ENCODE measurements at regions not wholly inside any gene's neighbourhood (a gene's known extent, or its start where the extent isn't known, plus 50 kb on each side); places are given as distances from the start of the nearest gene placed in this dataset.

DNA sequence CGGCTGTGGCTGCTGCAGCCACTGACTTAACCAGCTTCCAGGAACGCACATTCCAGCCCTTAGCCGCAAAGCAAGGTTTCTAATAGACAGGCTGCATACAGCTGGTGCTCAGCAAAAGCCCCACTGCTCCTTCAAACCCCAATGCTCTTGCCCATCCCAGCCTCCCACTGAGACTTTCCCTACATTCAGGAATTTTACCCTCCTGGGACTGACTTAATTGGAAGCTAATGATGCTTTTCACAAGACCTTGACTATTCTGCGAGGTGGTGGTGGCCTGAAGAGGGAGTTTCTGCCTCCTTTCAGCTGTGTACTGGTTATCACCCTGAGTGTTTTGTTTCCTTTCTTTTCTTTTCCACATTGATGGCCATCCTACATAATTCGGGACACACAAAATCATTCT is 164.9 kb upstream of the IRX1 start:
- Histone ChIP-seq H3K4me1 (no peaks in the 10 kb centered on the region), H3K27ac (no peak overlapping the region), H3K9me3 (peaks cover 0 to 2% (median 0%) of the 10 kb centered on the region in 4 donors), H3K27me3 (no peaks in the 10 kb centered on the region), H3K4me3 (no peak overlapping the region), H3K36me3 (no peaks in the 10 kb centered on the region)
- no peak for DNase-seq
- WGBS, 2 donors = 66 to 71% methylated on average over 5 of the region's 5 CpGs
- TF ChIP-seq POLR2AphosphoS5 (IDR thresholded peaks at IDR 0.05) = no peak
- no peak for TF ChIP-seq POLR2A (IDR thresholded peaks at IDR 0.05)
- no peak for TF ChIP-seq EP300 (IDR thresholded peaks at IDR 0.05)
- TF ChIP-seq CTCF (IDR thresholded peaks at IDR 0.05) = no peak
- ATAC-seq (ENCODE audit: low FRiP score in 2 of 2) = no peak

- no peaks in the 10 kb centered on the region for H3K4me1 ChIP-seq
- no peaks in the 10 kb centered on the region for H3K27me3 ChIP-seq
- no peaks in the 10 kb centered on the region for H3K9me3 ChIP-seq
- ATAC-seq (ENCODE audit: low FRiP score in 2 of 2) = no peak
- peak in 1 of 2 donors; percentile 41 for DNase-seq
- H3K36me3 ChIP-seq = no peaks in the 10 kb centered on the region
- no peak overlapping the region for H3K27ac ChIP-seq
- TF ChIP-seq POLR2A (IDR thresholded peaks at IDR 0.05) (no peak), CTCF (IDR thresholded peaks at IDR 0.05) (no peak), POLR2AphosphoS5 (IDR thresholded peaks at IDR 0.05) (no peak), EP300 (IDR thresholded peaks at IDR 0.05) (no peak)
- no peak overlapping the region for H3K4me3 ChIP-seq
- 48 to 74% methylated on average over 3 to 7 of the region's 7 CpGs for WGBS, 2 donors
Measured at GRCh38 chr5:3429962-3430361, 165.7 kb upstream of the IRX1 start.

DNA sequence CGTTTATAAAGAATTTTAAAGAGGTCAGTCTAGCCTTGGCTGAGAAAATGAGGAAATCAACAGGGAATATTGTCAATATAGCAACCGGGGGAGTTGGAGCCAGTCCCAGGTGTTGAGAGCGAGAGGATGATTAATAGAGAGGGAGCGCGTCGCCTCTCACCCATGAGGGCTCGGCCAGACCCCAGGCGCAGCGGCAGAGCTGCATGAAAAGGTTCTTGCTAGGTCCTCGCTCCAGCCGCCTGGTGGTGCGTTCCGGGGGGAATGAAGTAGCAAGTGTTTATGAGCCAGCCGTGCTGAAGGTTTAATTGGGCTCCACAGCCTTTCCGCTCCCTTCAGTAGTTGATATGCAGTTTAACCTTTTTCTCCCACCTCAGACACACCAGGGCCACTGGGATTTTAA is 167.3 kb upstream of the IRX1 start:
- H3K27ac ChIP-seq = no peak overlapping the region
- TF ChIP-seq CTCF (IDR thresholded peaks at IDR 0.05) (no peak), EP300 (IDR thresholded peaks at IDR 0.05) (no peak), POLR2AphosphoS5 (IDR thresholded peaks at IDR 0.05) (no peak), POLR2A (IDR thresholded peaks at IDR 0.05) (no peak)
- no peaks in the 10 kb centered on the region for H3K27me3 ChIP-seq
- 16 to 37% methylated on average over 15 of the region's 15 CpGs for WGBS, 2 donors
- DNase-seq (peak in 1 of 2 donors; percentile 42), ATAC-seq (ENCODE audit: low FRiP score in 2 of 2) (no peak)
- no peaks in the 10 kb centered on the region for H3K36me3 ChIP-seq
- H3K4me1 ChIP-seq = no peaks in the 10 kb centered on the region
- peaks cover 0 to 2% (median under 1%) of the 10 kb centered on the region in 4 donors for H3K9me3 ChIP-seq
- H3K4me3 ChIP-seq = no peak overlapping the region

DNA sequence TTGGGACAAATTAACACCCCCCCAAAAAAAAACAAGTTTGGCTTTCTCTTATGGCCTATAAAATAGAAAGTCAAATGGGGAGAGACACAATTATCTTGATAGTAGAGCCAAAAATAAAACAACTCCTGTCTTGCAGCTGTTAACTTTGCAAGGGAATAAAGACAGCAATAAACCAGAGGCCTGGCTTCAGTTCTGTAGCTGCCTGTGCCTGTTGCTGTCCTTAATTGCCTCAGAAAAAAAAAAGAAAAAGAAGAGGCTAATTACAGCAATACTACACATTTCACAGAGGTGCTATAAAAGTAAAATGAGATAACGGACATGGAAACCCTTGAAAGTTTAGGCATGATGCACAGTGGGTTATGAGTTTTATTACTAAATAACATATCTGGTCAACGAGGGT is 170.7 kb upstream of the IRX1 start:
- Histone ChIP-seq H3K27me3 (no peaks in the 10 kb centered on the region), H3K9me3 (peaks cover 0 to 5% (median 2%) of the 10 kb centered on the region in 4 donors), H3K4me3 (no peak overlapping the region), H3K36me3 (no peaks in the 10 kb centered on the region), H3K4me1 (no peaks in the 10 kb centered on the region), H3K27ac (no peak overlapping the region)
- TF ChIP-seq EP300 (IDR thresholded peaks at IDR 0.05) (no peak), CTCF (IDR thresholded peaks at IDR 0.05) (no peak), POLR2A (IDR thresholded peaks at IDR 0.05) (no peak), POLR2AphosphoS5 (IDR thresholded peaks at IDR 0.05) (no peak)
- WGBS, 2 donors = 65 to 67% methylated on average over 2 of the region's 2 CpGs
- DNase-seq = no peak
- no peak for ATAC-seq (ENCODE audit: low FRiP score in 2 of 2)

DNA sequence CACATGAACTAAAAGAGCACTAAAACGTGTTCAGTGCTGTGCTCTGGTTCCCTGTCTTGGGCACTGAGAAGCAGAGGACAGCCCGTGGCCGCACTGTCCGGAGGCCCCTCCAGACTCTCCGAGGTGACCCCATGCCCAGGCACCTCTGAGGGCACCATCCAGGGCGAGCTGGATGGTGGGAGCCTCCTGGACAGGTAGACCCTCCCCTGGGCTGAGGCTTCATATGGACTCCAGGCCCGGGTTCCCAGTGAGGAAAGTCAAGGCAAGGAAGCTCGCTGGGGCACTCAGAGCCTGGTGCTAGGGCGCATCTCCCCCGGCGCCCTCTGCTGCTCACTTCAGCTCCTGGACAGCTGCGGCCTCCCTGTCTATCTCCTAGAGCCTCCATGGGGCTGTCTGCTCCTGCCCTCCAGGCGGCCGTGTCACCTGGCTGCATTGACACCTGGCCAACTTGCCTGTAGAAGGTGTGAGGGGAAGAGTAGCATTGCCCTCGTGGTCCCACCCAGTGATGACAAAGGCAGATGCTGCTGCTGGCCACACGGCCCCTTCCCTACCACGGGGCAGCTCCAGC is 178.2 kb upstream of the IRX1 start:
- DNase-seq = peak in 1 of 2 donors; percentile 49
- no peak overlapping the region for H3K4me3 ChIP-seq

More for the DNA sequence above, 178.2 kb upstream of the IRX1 start:
- no peak for TF ChIP-seq POLR2AphosphoS5 (IDR thresholded peaks at IDR 0.05)
- TF ChIP-seq CTCF (IDR thresholded peaks at IDR 0.05) = no peak
- TF ChIP-seq POLR2A (IDR thresholded peaks at IDR 0.05) = no peak
- TF ChIP-seq EP300 (IDR thresholded peaks at IDR 0.05) = no peak
- 74 to 76% methylated on average over 7 to 15 of the region's 17 CpGs for WGBS, 2 donors
- Histone ChIP-seq H3K27me3 (no peaks in the 10 kb centered on the region), H3K9me3 (no peaks in the 10 kb centered on the region), H3K27ac (no peak overlapping the region), H3K4me1 (no peaks in the 10 kb centered on the region), H3K36me3 (no peaks in the 10 kb centered on the region)
- peak in 1 of 2 donors; percentile 11 for ATAC-seq (ENCODE audit: low FRiP score in 2 of 2)
